Amygdala (tissue), 56 donors: ENCODE measurements at regions not wholly inside any gene's neighbourhood (a gene's known extent, or its start where the extent isn't known, plus 50 kb on each side); places are given as distances from the start of the nearest gene placed in this dataset.
"Not testable (repeated sequence)": the region's sequence is repeated elsewhere in the genome, so short reads cannot be mapped to it uniquely, and the experiment has no call there.

Source experiments
- DNase-seq, 56 donors: peaks; one replicate each; lab custom pipeline; 2025; lab: John Stamatoyannopoulos, UW

DNA sequence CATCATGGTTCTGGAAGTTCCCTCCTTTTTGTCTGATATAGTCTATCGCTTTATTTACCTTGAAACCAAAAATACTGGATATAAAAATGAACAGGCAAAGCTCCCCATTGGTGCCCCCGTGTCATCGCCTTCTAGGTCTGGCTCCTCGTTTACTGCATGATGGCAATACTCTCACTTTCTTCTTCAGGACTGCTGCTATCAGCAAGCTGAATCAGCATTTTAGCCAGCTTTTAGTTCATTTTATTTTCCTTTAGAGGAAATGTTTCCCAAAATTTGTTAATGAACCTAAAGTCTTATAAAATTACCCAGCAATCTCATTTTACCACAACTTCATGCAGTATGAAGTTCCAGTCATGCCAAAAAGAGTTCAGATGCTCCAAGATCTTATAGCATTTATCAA is 80.5 kb downstream of the ZIC3 start:
- no peak for DNase-seq

DNA sequence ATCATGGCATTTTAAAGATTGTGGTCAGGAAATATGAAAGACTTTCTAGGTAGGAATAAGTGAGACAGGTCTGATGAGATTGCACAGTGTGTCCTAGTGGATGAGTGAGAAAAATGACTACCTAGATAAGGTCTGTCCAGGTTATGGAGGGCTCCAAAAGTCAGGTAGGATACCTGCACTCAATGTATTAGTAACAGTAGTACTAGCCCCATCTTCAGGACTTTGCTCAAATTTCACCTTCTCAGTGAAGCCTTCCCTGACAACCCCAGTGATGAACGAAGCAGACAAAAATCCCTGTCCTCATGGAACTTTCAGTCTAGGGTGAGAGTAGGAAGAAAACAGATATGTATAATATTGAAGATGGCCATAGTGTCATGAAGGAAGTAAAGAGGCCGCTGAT is 85.7 kb downstream of the ZIC3 start:
- no peak for DNase-seq

DNA sequence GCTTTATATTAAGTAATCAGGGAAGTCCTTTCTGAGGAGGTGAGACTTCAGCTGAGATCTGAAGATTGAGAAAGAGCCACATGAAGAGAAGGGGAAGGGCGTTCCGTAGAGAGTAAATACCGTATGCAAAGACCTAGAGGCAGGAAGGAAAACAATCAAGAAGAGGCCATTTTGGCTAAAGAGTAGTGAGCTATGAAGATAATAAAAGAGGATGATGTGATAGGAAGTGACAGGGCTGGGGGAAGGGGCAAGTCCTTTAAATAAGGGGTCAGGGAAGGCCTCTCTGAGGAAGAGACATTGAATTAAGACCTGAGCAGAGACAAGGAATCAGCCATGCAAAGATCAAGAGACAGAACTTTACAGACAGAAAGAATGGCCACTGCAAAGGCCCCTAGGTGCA is 86.2 kb downstream of the ZIC3 start:
- DNase-seq = no peak

DNA sequence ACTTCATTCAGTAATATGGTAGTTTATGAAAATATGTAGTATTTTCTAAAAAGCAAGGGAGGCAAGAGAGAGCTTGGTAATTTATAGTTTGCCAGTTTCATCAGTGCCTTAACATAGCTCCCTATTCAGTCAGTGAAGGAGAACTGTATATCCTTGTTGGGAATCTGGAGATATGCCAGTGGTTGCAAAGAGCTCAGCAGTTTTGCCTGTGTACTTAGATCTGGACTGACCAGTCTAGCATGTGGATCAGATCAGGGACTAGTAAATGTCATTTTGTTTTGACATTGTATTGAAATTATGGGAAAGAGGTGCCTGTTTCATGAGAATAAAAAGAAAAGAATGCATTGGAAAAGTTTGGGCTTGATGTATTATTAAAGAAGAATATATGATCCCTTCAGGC is 88.6 kb downstream of the ZIC3 start:
- DNase-seq = no peak

DNA sequence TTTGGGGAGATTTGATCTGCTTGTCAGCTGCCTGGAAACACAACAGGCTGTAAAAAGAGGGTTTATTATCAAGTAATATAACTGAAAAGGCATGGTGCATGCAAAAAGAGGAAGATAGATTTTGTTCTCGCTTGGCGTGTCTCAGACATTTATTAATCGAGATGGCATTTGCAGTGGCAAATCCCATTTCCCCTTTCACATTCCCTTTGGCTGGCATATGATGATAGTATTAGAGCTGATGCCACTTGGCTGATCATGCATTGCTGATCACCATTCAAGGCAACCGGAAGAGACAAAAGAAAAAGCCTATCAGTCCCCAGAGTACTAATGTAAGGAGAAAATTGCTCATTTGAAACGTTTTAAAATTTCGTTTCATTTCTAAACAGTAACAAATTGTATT is 101.8 kb downstream of the ZIC3 start:
- no peak for DNase-seq

DNA sequence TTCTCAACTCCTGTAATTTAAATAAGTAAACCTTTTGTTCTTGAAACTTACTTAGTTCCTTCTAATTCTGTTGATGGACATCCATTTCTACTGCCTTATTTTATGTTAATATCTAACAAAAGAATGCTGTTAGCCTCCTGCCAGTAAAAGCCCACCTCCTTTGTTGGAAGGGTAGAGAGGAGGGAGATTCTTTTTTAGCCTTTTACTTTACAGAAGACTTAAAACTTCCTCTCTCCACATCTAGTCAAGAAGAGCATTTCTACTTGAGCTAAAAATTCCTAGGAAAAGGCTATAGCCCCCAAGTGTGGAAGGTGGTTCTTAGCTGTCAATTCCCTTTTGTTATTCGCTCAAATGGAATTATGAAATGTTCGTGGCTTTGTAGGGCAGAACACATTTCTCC is 118.7 kb downstream of the ZIC3 start:
- DNase-seq = no peak

DNA sequence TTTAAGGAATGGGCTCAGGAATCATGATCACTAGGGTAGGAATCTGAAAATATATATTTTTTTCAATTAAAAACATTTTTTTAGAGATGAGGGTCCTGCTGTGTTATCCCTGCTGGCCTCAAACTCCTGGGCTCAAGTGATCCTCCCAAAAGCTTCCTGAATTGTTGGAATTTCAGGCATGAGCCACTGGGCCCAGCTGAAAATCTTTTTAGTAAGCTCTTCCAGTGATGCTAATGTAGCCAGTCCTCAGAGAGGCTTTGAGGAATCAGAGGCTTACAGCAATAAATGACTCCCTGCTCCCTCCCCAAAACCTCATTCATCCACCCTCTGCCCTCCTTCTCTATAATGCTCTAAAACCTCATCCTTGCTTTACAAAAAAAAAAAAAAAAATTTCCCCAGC is 129.5 kb downstream of the ZIC3 start:
- no peak for DNase-seq

DNA sequence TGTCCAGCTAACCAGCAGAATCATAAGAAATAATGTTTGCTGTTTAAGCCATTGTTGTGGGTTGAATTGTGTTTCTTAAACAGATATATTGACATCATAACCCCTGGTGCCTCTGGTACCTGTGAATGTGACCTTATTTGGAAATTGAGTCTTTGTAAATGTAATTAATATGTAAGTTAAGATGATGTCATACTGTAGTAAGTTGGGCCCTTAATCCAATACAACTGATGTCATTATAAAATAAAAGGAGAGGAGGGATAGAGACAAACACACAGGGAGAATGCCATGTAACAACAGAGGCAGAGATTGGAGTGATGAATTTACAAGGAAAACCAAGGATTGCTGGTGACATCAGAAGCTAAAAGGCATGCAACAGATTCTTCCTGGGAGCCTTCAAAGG is 141.4 kb downstream of the ZIC3 start:
- DNase-seq = no peak

DNA sequence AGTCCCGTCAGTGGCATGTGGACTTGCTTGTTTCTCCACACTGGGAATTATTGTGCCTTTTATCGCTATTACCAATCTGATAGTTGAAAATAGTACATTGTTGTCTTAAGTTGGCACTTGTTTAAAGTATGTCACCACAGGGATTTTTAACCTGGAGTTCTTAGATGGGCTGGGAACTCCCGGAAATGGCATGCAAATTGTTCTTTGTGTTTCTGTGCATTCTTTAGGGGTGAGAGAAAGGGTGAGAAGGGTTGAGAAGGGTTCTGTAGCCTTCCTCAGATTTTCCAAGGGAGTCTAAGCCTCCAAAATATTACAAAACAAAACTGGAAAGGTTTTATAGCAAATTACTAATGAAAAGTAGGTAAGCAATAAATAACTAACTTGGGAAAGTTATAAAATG is 176.9 kb downstream of the ZIC3 start:
- no peak for DNase-seq

DNA sequence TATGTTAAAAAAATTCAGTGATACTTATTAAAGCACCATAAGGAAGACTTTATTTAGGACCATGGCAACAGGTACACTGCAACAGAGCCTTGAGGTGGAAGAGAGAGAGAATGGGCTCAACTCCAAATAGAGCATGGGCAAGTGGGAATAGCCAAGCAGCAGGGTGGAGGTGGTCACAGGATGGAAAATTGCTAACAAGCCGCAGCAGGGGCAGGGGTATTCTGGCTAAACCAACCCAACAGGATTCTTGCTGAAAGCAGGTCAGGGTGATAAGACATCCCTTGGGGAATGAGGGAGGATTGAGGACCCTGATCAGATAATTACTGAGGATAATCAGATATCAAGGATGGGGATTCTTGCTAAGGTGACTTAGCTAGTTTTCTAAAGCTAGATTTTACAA is 177.5 kb downstream of the ZIC3 start:
- DNase-seq = no peak

DNA sequence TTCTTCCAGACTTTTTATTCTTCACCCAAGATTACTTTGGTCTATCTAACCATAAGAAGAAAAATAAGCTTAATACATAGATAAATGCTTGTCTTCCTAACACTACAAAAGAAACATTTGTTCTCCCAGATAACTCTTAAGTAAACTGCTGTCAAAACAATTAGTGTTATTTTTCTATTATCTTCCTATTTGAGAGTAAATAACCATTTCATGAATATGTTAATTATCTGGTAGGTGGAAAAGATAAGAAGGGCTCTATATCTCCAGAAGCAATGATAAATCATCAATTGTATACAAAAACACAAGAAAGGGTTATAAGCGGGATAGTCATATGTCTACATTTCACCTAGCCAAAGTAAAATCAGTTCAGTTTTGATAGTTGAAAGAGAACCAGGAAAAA is 180.4 kb downstream of the ZIC3 start:
- DNase-seq = no peak

DNA sequence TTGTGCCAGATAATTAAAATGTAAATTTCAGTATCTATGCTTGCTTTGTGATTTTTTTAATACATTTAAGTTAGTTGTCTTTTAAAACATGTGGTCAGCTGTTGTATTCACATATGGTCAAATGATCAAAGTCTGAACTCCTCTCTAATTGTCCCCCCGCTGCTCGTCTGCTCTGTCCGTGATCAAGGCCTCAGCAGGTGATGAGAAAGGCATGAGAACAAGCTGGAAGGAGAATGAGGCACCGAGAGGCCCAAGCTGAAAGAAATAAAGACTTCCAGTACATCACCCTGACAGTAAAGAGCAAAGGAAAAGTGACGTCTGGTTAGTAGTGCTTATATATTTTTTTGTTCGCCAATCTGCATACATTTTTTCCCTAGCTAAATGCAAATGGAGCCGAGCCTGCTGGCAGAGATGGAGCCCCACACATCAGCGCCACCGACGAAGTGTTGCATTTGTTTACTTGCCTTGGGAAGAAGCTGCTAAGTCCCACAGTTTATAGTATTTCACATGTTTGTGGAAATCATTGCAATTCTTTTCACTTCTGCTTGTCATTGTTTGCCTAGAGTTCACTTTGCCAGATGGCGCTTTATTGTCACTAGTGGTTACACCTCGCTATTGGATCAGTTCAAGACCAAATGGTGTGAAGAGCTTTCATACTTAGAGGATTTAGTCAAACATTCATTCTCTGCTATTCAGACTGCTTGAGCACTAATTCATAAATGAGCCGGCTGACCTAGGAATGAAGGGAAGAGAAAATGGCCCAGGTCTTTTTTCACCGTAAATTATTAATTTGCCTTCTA is 181.5 kb downstream of the ZIC3 start:
- DNase-seq = no peak

DNA sequence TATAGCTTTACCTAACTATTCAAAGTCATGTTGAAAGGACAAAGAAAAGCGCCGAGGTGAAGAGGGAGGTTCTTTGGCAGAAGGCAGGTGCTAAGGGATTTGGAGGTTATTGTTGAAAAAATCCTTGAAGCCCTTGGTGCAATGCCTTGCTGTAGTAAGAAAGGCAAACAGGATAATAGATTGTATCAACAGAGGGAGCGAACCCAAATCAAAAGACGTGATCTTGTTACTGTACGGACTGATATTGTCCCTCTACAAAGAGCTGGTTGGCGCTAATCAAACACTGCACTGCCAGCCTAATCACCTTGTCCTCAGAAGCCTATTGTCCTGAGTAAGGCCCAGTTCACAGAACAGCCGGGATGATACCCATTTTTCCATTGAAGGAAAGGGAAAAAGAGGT is 182.9 kb downstream of the ZIC3 start:
- DNase-seq = no peak

DNA sequence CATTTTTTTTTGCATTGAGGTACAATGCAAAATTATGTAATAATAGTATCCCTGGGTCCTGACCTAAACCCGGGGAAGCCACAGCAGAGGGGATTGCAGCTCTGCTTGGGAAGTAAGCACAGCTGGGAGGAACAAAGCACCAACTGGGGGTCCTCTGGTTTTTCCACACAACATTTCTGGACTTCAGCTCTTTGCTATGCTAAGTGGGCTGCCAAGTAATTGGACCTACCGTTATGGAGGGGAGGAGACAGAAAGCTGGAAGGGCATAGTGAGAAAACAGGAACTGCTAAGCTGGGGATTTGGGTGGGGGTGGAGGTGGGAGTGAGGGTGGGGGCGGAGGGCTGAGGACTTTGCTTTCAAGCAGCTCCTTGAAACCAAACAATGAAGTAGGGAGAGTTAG is 183.3 kb downstream of the ZIC3 start:
- no peak for DNase-seq

DNA sequence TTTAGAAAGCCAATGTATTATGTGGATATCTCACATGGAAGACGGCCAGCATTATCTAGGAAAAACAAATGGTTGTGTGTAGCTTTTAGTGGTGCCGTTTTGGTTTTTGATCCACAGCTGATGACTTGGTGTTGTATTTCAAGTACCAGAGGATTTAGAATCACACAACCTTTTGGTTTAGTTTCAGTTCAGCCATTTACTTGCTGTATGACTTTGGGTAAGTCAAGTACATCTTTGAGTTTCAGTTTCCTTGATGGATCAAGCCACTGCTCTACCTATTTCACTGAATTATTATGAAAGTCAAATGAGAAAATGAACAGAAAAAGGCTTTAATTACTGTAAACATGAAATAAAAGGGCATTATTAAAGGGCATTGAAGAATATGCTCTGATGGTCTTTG is 205.6 kb downstream of the ZIC3 start:
- DNase-seq = no peak

DNA sequence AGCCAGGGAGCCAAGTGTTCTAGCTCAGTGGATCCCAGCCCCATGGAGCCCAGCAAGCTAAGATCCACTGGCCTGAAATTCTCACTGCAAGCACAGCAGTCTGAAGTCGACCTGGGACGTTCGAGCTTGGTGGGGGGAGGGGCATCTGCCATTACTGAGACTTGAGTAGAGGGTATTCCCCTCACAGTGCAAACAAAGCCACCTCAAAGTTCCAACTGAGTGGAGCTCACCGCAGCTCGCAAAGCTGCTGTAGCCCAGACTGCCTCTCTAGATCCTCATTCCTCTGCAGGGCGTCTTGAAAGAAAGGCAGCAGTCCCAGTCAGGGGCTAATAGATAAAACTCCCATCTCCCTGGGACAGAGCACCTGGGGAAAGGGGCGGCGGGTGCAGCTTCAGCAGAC is 226.3 kb downstream of the ZIC3 start:
- no peak for DNase-seq

DNA sequence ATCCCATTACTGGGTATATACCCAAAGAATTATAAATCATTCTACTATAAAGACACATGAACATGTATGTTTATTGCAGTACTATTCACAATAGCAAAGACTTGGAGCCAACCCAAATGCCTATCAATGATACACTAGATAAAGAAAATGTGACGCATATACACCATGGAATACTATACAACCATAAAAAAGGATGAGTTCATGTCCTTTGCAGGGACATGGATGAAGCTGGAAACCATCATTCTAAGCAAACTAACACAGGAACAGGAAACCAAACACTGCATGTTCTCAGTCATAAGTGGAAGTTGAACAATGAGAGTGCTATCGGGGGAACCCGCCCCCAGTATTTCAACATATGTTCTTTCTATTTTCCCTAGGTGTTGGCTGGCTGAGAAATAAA is 232.0 kb downstream of the ZIC3 start:
- DNase-seq = not testable (repeated sequence)

DNA sequence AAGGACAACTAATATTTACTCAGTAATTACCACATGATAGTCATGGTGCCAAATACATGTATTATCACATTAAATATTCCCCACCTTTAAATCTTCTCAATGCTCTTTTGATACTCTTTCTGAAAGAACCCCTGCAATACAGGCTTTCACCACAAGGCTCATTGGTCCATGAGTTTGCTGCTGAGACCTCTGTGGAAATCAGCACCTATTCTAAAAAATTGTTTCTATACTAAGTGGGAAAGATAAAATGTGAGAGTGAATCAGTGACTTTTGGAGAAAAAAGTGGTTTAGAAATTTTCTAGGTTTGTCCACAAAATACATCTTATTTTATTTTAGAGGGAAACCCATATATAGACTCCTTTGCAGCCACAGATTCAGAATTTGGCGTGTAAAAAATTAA is 257.3 kb downstream of the ZIC3 start:
- DNase-seq = no peak

DNA sequence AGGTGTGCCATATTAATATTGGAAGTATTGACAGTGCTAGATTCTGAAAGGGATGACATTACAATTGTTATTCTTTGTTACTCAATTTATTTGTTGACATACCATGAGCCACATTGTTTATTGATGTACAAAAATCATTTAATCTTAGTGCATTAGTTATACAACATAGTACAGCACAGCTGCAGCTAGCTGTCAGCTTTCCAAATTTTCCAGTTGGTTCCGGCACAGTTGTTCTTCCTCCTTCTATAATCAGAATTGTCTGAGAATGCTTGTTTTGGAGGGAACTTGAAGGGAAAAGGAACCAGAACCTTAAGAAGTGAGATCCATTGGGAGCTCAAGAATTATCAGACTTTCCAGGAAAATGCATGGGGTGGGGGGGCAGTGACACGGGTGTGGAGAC is 281.4 kb downstream of the ZIC3 start:
- no peak for DNase-seq

DNA sequence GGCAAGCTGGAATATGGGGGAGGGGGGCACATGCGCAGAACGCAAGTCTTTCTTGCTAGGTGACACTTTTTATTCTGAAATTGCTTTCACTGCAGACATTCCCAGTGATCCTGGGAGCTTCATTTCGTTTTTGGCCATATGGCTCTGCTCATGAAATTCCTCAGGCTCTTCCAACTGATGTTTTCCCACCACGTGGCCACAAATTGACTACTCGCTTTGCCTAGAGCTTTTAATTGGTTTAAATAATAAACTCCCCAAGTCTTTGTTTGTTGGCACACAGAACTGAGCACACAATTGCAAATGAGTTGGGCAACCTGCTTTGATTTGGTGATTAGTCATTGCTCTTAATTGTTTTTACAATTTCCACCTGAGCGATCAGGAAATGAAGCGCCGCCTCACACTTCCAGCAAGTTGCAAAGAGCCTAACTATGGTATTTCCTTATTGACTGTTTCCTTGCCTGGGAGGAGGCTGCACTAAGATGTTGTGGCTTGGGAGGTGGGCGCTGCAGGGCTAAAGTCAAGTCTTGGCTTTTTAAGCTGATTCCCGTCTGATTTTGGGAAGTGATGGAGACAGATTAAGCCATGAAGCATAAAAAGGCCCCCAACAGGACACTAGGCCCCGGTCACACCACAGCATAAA is 282.5 kb downstream of the ZIC3 start:
- DNase-seq = no peak

DNA sequence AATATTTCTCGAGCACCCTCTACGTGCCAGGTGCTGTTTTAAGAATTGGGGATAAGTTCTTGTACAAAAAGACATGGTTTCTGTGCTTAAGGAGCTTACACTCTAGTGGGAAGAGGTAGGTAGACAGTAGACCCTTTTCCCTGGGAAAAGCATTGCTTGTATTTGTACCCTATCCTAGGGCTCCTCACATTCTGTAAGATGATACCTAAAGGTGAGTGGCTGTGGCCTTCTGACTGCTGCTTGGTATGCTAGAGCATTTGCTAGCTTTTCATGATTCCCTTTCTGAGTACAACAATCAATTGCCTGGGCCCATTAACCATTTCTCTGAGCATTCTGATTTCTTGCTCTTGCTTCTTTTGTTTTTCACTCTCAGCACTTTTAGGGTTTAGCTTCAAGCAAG is 286.6 kb downstream of the ZIC3 start:
- DNase-seq = no peak

DNA sequence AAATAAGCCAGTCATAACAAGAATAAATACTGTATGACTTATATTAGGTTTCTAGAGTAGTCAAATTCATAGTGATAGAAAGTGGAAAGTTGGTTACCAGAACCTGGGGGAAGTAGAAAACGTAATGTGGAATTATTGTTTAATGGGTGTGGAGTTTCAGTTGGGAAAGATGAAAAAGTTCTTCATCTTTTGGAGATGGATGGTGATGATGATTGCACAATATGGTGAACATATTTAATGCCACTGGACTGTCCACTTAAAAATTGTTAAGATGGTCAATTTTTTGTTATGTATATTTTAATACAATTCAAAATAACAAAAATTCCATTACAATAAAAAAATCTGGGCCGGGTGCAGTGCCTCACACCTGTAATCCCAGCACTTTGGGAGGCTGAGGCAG is 289.6 kb downstream of the ZIC3 start:
- no peak for DNase-seq

DNA sequence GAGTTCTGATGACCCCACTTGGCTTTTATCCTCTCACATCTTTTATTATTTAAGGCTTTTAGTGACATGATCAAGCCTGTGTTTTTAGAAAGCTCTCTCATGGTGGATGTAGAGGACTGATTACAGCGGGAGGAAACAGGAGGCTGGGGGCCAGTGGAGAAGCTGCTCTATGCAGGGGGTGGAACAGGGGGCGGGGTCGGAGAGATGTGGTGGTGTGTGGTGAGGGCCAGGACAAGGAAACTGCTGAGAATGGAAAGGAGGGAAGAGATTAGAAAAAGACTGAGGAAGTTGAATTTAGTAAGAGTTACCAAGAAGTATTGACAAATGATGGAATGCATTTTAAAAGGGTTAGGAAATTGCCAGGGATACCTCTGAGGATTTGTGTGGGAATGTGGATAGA is 292.2 kb downstream of the ZIC3 start:
- DNase-seq = no peak
